ENCODE measurements at regions not wholly inside any gene's neighbourhood (a gene's known extent, or its start where the extent isn't known, plus 50 kb on each side); places are given as distances from the start of the nearest gene placed in this dataset.

- no peak for TF ChIP-seq CTCF (IDR thresholded peaks at IDR 0.05)
- no peak for TF ChIP-seq POLR2AphosphoS5 (IDR thresholded peaks at IDR 0.05; ENCODE audit: low read depth, low read length)
- no peak for TF ChIP-seq SIN3A (IDR thresholded peaks at IDR 0.05; ENCODE audit: borderline replicate concordance, insufficient read depth, low read depth, low read length)
- no peak for TF ChIP-seq REST (IDR thresholded peaks at IDR 0.05; ENCODE audit: insufficient read depth in 1 of 2, low read depth in 2 of 2, low read length in 1 of 2)
- TF ChIP-seq TCF7L2 (IDR thresholded peaks at IDR 0.05; ENCODE audit: low read depth, low read length), result no peak
These were observed 195.2 kb downstream of the TAF11L14 start for GRCh38 chr5:17829456-17829855.
